Endodermal cell (in vitro differentiated cells): ENCODE measurements at regions not wholly inside any gene's neighbourhood (a gene's known extent, or its start where the extent isn't known, plus 50 kb on each side); places are given as distances from the start of the nearest gene placed in this dataset.

Experiments used
- DNase-seq: peaks from one replicate; pipeline ENCODE4 v3.0.0-alpha.2; 2017
- H3K27ac ChIP-seq: 2 replicates; pipeline ENCODE4 v1.5.1; 2013; ENCODE audit warnings: mild to moderate bottlenecking, low read depth, low read length, moderate library complexity
- H3K27me3 ChIP-seq: 2 replicates; pipeline ENCODE4 v1.6.1; 2013; ENCODE audit warnings: mild to moderate bottlenecking, low read length, moderate library complexity; ENCODE audit not compliant: insufficient read depth, control insufficient read depth, poor library complexity, severe bottlenecking
- H3K36me3 ChIP-seq: 2 replicates; pipeline ENCODE4 v1.7.0; 2013; ENCODE audit warnings: mild to moderate bottlenecking, low read length, moderate library complexity; ENCODE audit not compliant: control insufficient read depth, insufficient read depth
- H3K4me1 ChIP-seq: one replicate; pipeline ENCODE4 v1.7.0; 2013; ENCODE audit warnings: low read length; ENCODE audit not compliant: control insufficient read depth, insufficient read depth
- H3K4me3 ChIP-seq: 2 replicates; pipeline ENCODE4 v1.5.1; 2013; ENCODE audit warnings: mild to moderate bottlenecking, low read length, moderate library complexity
- H3K9ac ChIP-seq: 2 replicates; pipeline ENCODE4 v1.6.1; 2013; ENCODE audit warnings: mild to moderate bottlenecking, low read length, moderate library complexity; ENCODE audit not compliant: poor library complexity, severe bottlenecking; ENCODE audit errors: extremely low read depth
- H3K9me3 ChIP-seq: 2 replicates; pipeline ENCODE4 v1.6.1; 2013; ENCODE audit warnings: mild to moderate bottlenecking, low read length, moderate library complexity; ENCODE audit not compliant: control insufficient read depth
- H3K27ac Mint-ChIP-seq: 2 replicates; pipeline ENCODE4 v1.8.0; 2020; ENCODE audit warnings: mixed read lengths
- H3K27me3 Mint-ChIP-seq: 2 replicates; pipeline ENCODE4 v1.8.0; 2021; ENCODE audit warnings: mild to moderate bottlenecking, mixed read lengths; ENCODE audit not compliant: insufficient read depth
- H3K36me3 Mint-ChIP-seq: 2 replicates; pipeline ENCODE4 v1.8.0; 2020; ENCODE audit warnings: low read depth, mixed read lengths
- H3K4me1 Mint-ChIP-seq: 2 replicates; pipeline ENCODE4 v1.8.0; 2020; ENCODE audit warnings: mixed read lengths
- H3K4me3 Mint-ChIP-seq: 2 replicates; pipeline ENCODE4 v1.8.0; 2020; ENCODE audit warnings: mild to moderate bottlenecking, moderate library complexity, mixed read lengths
- H3K9me3 Mint-ChIP-seq: 2 replicates; pipeline ENCODE4 v1.8.0; 2020; ENCODE audit warnings: mild to moderate bottlenecking, mixed read lengths
- WGBS, 2 experiments: methylation state at CpG; one replicate each; pipeline versions ENCODE4 v1.1.5 to v1.1.7; 2013; ENCODE audit warnings: missing lambda C conversion rate in 2 of 2, mixed read lengths in 1 of 2; ENCODE audit not compliant: insufficient coverage in 1 of 2, insufficient read length in 1 of 2; 5-methylcytosine and 5-hydroxymethylcytosine counted together
- TF ChIP-seq, protein P1 (sequence below): fragments of 200-600 bp; sonication (generic); conservative IDR thresholded peaks from 2 replicates; pipeline ENCODE4 v1.5.0; 2021; ENCODE audit warnings: antibody characterized with exemption, mild to moderate bottlenecking

DNA sequence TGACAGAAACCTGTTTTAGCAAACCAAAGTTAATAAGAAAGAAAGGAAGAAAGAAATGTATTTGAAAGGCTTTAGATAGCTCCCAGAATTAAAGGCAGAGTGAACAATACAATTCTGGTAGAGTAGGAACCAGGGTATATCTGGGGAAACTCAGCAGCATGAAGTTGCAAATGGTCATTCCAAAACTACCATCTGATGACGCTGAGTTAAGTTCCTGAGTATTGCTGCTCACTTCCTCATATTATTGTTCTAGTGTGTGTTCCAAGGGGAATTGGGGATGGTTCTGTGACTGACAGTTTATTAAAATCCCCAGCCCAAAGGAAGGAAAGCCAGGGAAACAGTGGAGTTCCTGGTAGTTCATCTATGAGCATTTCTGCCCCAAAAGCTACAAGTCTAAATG is 88.3 kb upstream of the FRMD4B start:
- no peak for DNase-seq
- Histone ChIP-seq H3K27me3 (peaks cover 37% of the 10 kb centered on the region), H3K4me1 (no peaks in the 10 kb centered on the region), H3K27ac (no peak overlapping the region), H3K4me3 (no peak overlapping the region), H3K9me3 (no peaks in the 10 kb centered on the region), H3K36me3 (no peaks in the 10 kb centered on the region), H3K9ac (no peak overlapping the region)
- Mint-ChIP-seq H3K4me3 (no peak overlapping the region), H3K27ac (no peak overlapping the region), H3K4me1 (peaks cover 7% of the 10 kb centered on the region), H3K9me3 (peaks cover 1% of the 10 kb centered on the region), H3K36me3 (no peaks in the 10 kb centered on the region), H3K27me3 (peaks cover 15% of the 10 kb centered on the region)
- WGBS, 2 experiments, result 95% methylated on average over 1 of the region's 1 CpG; no CpG with 5 or more reads in 1 of the 2 experiments
- TF ChIP-seq, protein P1, sequence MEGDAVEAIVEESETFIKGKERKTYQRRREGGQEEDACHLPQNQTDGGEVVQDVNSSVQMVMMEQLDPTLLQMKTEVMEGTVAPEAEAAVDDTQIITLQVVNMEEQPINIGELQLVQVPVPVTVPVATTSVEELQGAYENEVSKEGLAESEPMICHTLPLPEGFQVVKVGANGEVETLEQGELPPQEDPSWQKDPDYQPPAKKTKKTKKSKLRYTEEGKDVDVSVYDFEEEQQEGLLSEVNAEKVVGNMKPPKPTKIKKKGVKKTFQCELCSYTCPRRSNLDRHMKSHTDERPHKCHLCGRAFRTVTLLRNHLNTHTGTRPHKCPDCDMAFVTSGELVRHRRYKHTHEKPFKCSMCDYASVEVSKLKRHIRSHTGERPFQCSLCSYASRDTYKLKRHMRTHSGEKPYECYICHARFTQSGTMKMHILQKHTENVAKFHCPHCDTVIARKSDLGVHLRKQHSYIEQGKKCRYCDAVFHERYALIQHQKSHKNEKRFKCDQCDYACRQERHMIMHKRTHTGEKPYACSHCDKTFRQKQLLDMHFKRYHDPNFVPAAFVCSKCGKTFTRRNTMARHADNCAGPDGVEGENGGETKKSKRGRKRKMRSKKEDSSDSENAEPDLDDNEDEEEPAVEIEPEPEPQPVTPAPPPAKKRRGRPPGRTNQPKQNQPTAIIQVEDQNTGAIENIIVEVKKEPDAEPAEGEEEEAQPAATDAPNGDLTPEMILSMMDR, result no peak

DNA sequence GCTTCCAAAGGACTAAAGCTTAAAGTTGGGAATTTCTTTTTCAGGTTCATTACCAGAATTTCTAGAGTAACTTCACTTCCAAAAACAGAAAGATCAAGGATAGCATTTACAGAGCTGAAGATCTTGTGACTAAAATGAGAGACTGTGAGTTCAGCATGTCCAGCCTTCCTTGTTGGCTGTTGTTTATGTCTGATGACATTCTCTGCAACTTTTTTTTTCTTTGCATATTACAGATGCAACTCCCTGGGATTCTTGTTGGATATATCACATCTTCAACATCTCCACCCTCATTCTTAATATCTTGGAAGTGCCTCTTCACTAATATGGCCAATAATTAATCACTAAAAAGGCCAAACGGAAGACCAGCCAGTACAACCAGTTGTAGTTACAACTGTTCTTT is 86.2 kb upstream of the FRMD4B start:
- H3K9me3 ChIP-seq, result no peaks in the 10 kb centered on the region
- H3K4me1 ChIP-seq, result no peaks in the 10 kb centered on the region
- Mint-ChIP-seq H3K9me3 (no peaks in the 10 kb centered on the region), H3K27ac (no peak overlapping the region), H3K4me3 (no peak overlapping the region), H3K27me3 (peaks cover 11% of the 10 kb centered on the region), H3K36me3 (no peaks in the 10 kb centered on the region), H3K4me1 (peaks cover 7% of the 10 kb centered on the region)
- H3K4me3 ChIP-seq, result no peak overlapping the region
- no peak overlapping the region for H3K9ac ChIP-seq
- no peaks in the 10 kb centered on the region for H3K36me3 ChIP-seq
- TF ChIP-seq, protein P1, result no peak
- H3K27me3 ChIP-seq, result peaks cover 37% of the 10 kb centered on the region
- DNase-seq, result no peak
- H3K27ac ChIP-seq, result no peak overlapping the region
- 91 to 100% methylated on average over 1 of the region's 1 CpG for whole genome bisulfite sequencing, 2 experiments

DNA sequence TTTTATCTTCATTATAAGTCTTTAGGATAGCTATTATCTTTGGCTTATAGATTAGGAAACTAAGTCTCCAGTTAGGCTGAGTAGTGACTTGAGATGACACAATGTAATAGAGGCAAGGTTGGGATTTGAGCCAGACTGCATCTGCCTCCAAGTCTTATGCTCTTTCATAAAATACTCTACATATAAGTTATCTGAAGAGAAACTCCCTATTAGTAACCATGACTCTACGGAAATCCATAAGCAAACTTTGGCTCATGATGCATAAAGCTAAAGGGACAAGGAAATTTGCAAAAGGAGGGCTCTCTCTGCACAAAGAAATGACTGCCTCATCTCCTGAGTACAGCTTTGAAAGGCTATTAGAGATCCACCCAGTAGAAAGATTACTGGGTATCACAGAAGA is 77.6 kb upstream of the FRMD4B start:
- no peaks in the 10 kb centered on the region for H3K27me3 Mint-ChIP-seq
- TF ChIP-seq, protein P1, result no peak
- no peaks in the 10 kb centered on the region for H3K36me3 Mint-ChIP-seq
- H3K36me3 ChIP-seq, result no peaks in the 10 kb centered on the region
- no peak overlapping the region for H3K27ac Mint-ChIP-seq
- H3K4me3 Mint-ChIP-seq, result no peak overlapping the region
- no peaks in the 10 kb centered on the region for H3K9me3 ChIP-seq
- H3K4me3 ChIP-seq, result no peak overlapping the region
- no peak overlapping the region for H3K9ac ChIP-seq
- DNase-seq, result no peak
- H3K4me1 ChIP-seq, result no peaks in the 10 kb centered on the region
- 87 to 100% methylated on average over 1 of the region's 1 CpG for WGBS, 2 experiments
- no peaks in the 10 kb centered on the region for H3K9me3 Mint-ChIP-seq
- H3K27me3 ChIP-seq, result no peaks in the 10 kb centered on the region
- H3K27ac ChIP-seq, result no peak overlapping the region
- no peaks in the 10 kb centered on the region for H3K4me1 Mint-ChIP-seq
